NCI-H1092 treated with DMSO at 0.1 percent for 48 hours (cell line): ENCODE measurements at regions not wholly inside any gene's neighbourhood (a gene's known extent, or its start where the extent isn't known, plus 50 kb on each side); places are given as distances from the start of the nearest gene placed in this dataset.
"Not testable (repeated sequence)": the region's sequence is repeated elsewhere in the genome, so short reads cannot be mapped to it uniquely, and the experiment has no call there.

Experiments
- DNase-seq: peaks from one replicate; lab custom pipeline; 2025; lab: John Stamatoyannopoulos, UW

DNA sequence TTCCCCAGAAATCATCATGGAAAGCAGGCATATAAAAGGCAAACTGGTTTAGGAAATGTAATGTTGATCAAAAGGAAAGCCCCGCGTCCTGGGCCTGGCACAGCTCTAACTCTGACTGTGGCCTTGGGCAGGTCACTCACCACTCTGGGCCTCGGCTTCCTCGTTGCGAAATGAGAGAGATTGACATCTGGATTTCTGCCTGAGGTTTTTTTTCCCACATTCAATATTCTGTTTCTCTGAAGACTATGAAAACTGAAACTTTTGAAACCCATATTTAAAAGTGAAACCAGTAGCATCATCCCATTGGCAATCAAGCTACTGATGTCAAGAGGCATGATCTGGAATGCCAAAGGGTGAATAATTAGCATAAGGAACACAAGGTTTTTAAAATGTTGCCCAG is 369.7 kb upstream of the NPVF start:
- DNase-seq = no peak

DNA sequence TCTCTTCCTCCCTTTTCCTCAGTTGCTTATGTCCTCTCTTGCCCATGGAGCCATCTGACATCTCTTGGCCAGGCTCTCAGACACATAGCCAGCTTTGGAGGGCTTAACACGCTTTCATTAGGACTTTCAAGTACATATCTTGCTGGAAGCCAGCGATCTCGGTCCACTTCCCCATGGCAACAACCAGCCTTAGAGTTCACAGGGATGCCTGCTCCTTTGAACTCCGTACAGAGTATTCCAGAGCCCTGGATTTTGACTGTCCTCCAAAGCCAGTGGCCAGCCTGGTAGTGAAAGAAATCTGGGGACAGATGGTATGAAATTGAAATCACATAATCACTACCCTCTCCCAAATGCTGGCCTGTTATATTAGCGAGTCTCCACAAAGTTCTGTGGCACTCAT is 370.5 kb upstream of the NPVF start:
- DNase-seq = no peak

DNA sequence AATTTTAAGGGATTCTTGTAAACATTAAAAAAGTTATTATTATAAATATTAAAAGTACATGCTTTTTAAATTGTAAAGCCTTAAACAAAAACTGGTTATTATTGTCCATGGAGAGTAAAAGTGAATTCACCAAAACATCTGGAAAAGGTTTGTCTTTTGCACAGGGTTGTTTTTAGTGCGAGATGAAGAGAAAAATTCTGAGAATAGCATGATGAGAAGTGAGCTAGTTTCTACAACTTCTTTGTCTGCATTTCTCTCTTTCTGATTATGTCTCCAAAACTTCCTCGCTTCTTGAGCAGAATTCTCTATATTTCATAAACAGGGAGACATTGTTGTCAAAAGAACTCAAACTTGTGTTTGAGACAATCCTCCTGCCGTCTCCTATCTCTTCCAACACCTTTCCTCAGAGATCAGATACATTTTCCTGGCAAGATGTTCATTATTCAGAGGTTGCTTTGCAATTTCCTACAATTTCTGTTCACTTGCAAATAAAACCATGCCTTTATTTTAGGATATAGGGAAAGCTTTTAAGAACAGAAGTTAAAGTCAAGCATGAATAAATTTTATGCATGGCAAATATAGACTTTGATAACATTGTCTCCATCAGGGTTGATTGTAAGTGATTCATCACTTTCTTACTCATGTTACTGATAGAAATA is 372.1 kb upstream of the NPVF start:
- DNase-seq = no peak

DNA sequence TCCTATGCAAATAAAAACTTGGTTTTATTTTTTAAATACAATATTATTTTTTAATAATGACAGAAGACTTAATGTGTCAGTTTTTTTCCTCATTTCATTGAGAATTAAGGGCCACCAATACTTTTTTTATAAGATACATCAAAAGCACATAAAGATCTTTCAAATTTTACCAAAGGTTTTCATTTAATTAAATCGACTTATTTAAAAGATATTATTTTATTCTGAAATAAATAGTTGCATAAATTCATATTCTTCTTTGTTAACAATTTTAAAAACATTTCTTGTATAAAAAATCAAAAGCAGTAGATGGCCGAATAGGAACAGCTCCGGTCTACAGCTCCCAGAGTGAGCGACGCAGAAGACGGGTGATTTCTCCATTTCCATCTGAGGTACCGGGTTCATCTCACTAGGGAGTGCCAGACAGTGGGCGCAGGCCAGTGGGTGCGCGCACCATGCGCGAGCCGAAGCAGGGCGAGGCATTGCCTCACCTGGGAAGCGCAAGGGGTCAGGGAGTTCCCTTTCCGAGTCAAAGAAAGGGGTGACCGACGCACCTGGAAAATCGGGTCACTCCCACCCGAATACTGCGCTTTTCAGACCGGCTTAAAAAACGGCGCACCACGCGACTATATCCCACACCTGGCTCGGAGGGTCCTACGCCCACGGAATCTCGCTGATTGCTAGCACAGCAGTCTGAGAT is 374.6 kb upstream of the NPVF start:
- DNase-seq = not testable (repeated sequence)

DNA sequence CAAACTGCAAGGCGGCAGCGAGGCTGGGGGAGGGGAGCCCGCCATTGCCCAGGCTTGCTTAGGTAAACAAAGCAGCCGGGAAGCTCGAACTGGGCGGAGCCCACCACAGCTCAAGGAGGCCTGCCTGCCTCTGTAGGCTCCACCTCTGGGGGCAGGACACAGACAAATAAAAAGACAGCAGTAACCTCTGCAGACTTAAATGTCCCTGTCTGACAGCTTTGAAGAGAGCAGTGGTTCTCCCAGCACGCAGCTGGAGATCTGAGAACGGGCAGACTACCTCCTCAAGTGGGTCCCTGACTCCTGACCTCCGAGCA is 375.1 kb upstream of the NPVF start:
- not testable (repeated sequence) for DNase-seq

DNA sequence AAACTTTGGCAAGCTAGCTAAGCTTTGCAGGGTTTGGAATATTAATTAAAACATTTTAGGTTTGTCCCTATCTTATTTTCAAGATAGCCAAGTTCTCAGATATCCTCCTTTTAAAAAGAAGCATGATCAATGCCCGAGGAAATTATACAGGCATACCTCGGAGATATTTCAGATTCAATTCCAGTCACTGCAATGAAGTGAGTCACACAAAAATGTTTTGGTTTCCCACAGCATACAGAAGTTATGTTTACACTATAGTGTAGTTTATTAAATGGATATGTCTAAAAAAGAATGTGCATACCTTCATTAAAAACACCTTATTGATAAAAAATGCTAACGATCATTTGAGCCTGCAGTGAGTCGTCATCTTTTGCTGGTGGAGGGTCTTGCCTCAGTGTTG is 382.9 kb upstream of the NPVF start:
- no peak for DNase-seq

DNA sequence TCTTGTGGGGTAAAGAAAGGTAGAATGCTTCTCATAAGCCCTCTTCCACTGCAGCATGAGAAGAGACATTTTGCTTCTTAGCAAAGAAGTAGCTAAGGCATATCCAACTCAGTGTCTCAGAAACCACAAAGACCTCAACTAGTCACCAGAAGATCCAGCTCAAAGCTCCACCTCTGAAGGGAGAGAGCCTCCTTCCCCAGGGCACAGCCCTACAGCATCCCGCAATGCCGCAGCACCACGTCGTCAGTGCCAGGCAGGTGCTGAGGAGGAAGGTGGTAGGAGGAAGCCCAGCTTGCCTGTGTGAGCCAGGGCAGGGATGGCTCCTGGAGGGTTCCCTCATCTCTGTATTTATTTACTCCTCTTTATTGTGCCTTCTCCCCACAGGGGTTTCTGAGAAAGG is 385.6 kb upstream of the NPVF start:
- DNase-seq = no peak

DNA sequence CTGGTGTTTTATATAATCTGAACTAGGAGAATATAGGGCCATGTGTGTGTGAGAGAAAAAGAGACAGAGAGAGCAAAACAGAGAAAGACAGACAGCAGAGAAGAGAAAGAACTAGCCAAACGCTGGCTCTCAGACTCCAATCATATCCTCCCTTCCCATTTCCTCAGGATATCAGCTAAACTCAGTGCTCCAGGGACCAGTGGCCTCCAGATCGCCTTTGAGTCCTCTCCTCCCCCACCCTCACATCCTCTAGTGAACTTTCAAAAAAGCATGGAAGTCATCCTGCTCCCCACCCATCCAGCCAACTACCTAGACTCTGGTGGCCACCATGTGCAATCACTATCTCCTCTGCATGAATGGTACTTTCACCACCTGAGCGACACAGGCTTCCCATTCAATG is 386.1 kb upstream of the NPVF start:
- DNase-seq = no peak

DNA sequence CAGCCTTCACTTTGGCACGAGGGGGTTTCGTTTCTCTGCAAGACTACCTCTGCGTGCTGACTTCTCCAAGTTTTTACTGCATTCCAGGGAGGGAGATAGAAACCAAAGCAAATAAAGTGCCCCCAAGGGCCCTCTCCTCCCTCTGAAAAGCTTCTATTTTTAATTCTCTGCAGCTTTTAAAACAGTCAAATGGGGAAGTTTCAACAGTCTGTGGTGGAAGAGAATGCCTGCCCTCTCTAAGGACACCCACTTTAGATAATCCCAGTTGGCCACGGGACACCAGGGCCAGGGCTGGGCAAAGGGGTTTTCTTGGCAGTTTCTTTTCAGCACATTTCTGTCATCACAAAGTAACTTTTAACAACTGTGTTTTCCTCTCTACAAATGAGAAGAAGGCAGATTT is 386.7 kb upstream of the NPVF start:
- no peak for DNase-seq

DNA sequence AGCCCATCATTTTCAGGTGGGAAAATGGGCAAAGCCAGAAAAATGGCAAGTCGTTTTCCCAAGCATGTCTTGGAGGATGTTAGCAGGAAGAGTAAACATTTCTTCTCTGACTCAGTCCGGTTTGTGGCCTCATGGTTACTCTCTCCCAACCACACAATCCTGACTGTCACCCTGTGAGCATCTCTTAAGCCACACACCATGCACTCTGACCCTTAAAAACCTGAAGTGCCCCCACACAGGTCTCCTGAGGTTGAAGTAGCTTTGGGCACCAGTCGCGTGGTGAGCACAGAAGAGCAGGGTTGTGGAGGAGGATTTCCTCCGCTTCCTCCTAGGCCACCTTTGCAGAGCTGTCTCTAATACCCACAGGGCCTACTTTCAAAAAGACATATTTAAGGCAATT is 387.3 kb upstream of the NPVF start:
- DNase-seq = no peak

DNA sequence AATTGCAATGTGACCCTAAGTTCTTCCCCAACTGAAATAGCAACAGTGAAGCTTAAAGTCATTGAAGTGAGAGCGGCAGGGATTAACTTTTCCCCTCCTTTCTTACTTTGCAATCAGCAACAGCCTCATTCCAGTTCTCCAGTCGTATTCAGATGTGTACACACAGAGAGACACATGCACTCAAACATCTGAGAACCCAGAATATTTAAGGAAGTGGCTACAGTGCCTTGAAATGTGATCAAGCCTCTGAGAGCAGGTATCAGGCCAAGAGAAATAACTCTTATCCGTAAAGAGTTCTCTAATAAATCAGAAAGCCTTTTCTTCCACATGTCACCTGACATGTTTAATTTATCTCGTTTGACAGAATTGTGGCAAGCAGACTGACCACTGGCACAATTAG is 388.9 kb upstream of the NPVF start:
- no peak for DNase-seq

DNA sequence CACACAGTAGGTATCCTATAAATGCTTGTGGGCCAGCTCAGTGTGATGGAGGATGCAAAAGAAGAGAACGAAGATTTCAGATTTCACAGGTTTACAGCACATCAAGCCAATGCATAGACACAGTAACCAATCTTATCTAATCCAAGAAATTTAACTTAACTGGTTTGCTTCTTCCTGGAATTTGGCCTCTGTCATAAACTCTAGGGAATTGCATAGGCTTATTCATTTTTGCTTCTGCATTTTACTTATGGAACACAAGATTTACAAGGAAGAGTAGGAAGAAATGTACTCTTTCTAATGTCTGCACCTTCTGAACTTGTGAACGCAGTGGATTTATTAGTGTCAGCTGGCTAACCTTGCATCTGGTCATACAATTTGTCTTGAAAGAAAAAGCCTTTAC is 389.4 kb upstream of the NPVF start:
- no peak for DNase-seq

DNA sequence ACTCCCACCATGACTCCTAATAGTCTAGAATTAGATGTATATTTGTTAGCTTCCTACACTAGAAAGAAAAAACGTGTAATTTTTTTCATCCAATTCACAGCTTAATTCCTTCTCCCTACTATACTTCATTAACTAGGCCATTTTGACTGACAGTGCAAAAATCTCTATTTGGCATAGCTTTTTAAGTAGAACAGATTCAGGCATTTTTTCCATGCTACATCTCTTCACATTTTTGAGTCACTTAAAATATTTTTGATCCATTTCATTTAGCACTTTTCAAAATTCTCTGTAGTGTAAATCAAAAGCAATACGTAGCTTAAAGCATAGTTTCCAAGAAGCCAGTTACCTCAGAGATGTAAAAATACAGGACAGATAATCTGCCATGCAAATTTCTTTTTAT is 391.1 kb upstream of the NPVF start:
- no peak for DNase-seq

DNA sequence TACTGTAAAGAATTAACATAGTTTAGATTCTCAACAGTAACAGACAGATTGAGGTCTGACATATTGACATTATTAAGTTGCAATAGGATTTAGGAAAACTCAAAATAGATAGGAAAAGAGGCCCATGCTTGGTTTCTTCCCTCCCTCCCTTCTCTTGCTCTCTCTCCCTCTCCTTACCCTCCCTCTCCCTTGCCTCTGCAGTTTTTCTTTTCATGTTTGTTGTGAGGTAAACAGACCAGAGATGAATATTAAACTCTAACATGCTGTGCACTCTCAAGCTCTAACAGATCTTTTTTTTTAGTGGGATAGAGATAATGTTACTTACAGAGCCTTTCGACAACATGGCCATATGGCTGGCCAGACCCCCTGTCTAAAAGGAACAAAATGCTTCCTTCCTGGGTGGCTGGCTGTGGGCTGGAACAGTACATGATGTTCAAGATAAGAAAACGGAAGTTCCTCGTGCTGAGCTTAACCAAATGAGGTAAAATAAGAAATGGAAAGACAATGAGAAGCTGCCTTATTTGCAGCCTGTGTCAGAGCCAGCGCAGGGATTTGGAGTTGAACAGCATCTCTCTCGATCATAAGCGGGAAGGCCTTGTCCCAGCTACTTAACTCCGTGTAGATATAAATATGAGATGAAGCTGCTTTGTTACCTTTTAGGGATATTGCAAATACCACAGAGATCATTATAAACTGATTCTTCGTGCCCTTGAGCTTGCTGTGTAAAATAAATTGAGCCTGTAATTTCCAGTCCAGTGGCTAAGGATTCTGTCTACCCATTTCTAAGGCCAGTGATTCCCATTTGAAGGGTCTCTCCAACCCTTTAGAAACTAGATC is 391.9 kb upstream of the NPVF start:
- DNase-seq = no peak

DNA sequence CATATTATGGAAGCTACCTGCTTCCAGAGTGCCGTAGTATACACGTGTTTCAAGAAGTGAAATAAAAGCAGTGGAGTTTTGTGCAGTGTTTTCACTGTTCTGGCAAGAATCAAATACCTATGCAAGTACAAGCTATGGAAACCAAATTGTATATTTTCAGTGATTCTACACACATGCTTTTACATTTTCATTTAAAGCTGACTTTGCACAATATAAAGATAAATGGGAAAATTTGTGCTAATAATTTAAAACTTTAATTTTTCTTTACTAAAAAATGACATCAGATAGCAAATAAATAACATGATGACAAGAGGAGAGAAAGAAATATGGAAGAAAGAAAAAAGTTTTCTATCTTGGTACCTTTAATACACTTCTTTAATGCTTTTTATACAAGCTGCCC is 393.7 kb upstream of the NPVF start:
- no peak for DNase-seq

DNA sequence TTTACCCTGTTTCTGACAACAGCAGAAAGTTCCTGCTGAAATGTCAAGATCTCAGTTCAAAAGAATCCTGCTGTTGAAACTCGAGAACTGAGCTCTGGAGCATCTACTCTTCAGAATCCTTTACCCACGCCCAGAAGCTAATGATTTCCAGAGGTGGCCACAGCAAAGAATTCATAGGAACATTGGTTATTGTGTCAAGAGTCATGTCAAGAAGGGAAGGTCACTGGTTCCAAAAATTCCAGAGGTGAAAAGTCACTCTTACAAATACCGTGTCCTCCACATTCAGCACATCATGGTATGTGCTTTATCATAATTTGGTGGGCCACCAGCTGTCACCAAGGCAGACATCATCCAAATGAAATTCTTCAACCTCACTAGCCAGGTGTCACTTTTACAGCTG is 394.4 kb upstream of the NPVF start:
- DNase-seq = no peak

DNA sequence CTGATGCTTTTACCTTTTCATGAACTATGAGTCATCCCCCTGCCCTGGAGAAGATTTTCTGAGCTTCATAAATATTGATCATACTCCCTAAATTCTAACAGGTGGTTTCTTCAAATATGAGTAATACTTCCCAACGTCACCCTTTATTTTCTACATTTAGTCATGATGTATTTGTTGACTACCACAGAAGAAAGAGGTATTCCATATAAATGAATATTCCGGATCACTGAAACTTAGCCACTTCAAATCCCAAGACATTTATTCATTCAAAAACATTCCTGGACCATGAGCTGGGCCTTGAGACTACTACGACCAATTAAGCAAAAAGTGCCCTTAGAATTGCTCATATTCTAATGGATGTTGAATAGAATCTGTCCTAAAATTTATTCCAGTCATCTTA is 395.8 kb upstream of the NPVF start:
- DNase-seq = no peak

DNA sequence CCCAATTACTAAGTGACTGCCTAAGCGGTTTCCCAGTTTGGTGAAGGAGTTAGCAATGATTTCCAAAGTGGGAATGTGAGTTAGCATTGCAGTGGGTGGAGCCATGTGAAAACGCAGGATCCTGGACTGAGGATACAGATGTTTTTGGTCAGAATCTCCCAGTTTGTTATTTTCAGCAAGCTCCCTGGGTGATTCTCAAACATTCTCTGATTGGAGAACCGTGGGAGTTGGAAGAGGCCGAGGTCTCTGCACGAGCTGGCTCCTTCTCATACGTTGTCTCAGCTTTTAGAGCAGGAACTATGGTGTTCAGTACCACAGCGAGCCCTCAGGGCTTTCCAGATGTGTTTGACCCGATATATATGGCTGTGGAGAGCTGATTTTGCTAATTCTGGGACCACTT is 396.5 kb upstream of the NPVF start:
- no peak for DNase-seq

DNA sequence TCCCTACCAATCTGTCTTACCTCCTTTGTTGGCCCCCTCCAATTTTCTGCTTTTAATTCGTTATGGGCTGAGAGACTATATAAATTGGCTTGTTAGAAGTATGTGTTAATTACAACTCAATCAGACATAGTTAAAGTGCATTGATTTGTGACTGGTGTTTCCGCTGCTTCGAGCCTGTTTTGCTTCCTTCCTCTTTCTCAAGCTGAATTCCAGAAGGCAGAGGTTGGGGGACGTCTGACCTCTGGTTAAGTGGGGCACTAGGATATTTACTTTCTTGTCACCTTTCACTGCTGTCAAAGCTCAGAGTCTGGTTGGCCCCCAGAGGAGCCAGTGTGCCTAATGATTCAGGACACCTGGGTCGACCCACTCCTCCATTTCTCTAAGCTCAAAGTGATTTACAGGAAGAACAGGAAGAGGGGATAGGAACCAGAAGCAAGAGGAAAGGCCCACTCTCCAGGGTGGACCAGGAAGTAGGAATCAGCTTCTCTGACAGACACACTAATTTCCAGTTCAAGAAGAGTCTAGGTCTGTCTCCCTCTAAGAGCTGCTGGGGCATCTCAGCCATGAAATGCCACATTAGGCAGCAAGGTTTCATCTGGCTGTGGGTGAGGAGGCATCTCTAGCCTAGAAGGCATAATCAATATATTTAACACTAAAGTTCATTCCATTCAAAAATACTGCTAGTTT is 397.2 kb upstream of the NPVF start:
- DNase-seq = no peak

DNA sequence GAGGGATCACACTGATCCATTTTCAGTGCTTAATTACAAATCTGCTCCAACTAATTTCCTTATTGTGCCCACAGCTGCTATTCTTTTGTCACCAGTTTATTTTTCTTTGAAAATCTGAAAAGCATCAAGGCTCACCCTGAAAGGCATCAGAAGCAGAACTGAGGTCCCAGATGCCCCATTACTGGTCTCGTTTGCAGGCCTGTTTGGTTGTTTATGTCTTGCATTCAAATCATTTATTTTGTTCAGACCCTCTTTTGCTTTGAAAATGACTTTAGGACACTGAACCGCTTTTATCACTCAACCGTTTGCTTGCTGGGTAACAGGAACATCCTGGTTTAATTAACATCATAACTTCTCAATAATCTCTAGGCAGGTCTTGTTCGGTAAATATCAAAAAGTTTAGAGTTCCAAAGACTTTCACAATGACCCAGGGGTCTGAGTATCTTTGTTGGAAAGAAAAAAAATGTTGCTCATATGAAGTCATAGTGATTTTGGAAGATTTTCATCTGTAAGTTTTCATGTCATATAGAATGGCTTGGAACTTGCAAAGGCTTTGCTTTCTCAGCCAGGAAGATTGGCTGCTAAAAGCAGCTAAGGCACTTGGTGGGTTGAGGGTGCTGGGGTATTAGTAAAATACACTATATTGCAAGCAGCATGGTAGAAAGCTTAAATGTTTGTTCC is 398.3 kb upstream of the NPVF start:
- DNase-seq = no peak

DNA sequence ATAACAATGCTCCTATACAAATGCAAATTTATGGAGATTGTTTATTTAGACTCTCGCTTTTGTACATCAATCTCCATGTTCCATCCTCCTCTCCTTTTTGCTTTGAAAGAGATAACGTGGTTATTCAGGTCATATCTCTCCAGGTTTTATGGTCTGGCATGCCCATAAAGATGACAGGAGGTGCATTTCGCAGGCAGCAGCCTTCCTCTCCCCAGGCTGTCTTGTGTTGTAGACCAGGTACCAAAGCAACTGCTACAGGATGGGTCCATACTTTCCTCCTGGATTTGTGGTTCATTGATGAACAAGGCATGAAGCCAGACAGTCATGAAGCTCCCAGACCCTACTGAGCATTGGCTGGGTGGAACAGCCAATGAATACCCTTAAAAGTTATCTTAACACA is 400.2 kb upstream of the NPVF start:
- DNase-seq = no peak

DNA sequence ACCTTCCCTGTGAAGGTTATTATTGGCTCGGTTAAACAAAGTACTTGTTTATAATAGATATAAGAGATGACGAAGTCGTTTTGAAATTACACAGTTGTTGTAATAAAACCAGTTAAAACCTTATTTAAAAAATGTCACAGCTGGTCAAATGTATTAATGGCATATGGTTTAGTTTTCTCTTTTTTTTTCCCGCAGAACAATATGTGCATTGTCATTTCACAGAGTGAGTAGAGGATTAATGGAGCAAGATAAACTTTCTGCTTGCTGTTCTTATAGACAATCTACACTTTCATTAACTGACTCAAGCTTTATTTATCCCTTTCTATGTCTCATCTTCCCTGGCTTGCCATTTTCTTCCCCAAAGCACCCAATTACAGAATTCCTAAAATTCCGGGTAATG is 404.3 kb upstream of the NPVF start:
- no peak for DNase-seq
